ENCODE measurements at regions not wholly inside any gene's neighbourhood (a gene's known extent, or its start where the extent isn't known, plus 50 kb on each side); places are given as distances from the start of the nearest gene placed in this dataset.
"Not testable (repeated sequence)": the region's sequence is repeated elsewhere in the genome, so short reads cannot be mapped to it uniquely, and the experiment has no call there.

GRCh38 chr12:131561891-131562684 is 148.8 kb upstream of the SFSWAP start:
- no peak for DNase-seq

- DNase-seq, result not testable (repeated sequence)
Measured at GRCh38 chr12:131564138-131564727, 146.7 kb upstream of the SFSWAP start.

- DNase-seq, result no peak
Measured at GRCh38 chr12:131564845-131565244, 146.0 kb upstream of the SFSWAP start.

GRCh38 chr12:131565267-131566015 is 145.4 kb upstream of the SFSWAP start:
- DNase-seq, result no peak

- DNase-seq, result no peak
Measured at GRCh38 chr12:131568336-131568735, 142.6 kb upstream of the SFSWAP start.

- no peak for DNase-seq
Measured at GRCh38 chr12:131570596-131570995, 140.3 kb upstream of the SFSWAP start.

- no peak for DNase-seq
Measured at GRCh38 chr12:131571827-131572226, 139.1 kb upstream of the SFSWAP start.

GRCh38 chr12:131572626-131573025 is 138.3 kb upstream of the SFSWAP start:
- DNase-seq, result no peak

- DNase-seq, result no peak
Measured at GRCh38 chr12:131573631-131574394, 137.1 kb upstream of the SFSWAP start.

GRCh38 chr12:131574395-131574771 is 136.5 kb upstream of the SFSWAP start:
- no peak for DNase-seq

GRCh38 chr12:131575371-131575770 is 135.5 kb upstream of the SFSWAP start:
- DNase-seq, result no peak

GRCh38 chr12:131576734-131577133 is 134.2 kb upstream of the SFSWAP start:
- peak; percentile 12 for DNase-seq

- DNase-seq, result no peak
Measured at GRCh38 chr12:131577766-131578165, 133.1 kb upstream of the SFSWAP start.

- DNase-seq, result no peak
Measured at GRCh38 chr12:131578828-131579470, 131.9 kb upstream of the SFSWAP start.

GRCh38 chr12:131583090-131583712 is 127.7 kb upstream of the SFSWAP start:
- DNase-seq, result no peak

GRCh38 chr12:131586269-131586668 is 124.6 kb upstream of the SFSWAP start:
- no peak for DNase-seq

- no peak for DNase-seq
Measured at GRCh38 chr12:131586761-131587160, 124.1 kb upstream of the SFSWAP start.

- no peak for DNase-seq
Measured at GRCh38 chr12:131587565-131587964, 123.3 kb upstream of the SFSWAP start.

GRCh38 chr12:131589221-131589897 is 121.5 kb upstream of the SFSWAP start:
- no peak for DNase-seq

- no peak for DNase-seq
Measured at GRCh38 chr12:131589966-131590365, 120.9 kb upstream of the SFSWAP start.

GRCh38 chr12:131591136-131591535 is 119.8 kb upstream of the SFSWAP start:
- no peak for DNase-seq

Measured in stimulated activated CD4-positive, alpha-beta T cell treated with anti-CD3 and anti-CD28 coated beads, Interleukin-12 subunit alpha, Interleukin-12 subunit beta, amount 100 ng/mL, for 4 hours (primary cell).